Vagina (tissue), 2 donors: ENCODE measurements at regions not wholly inside any gene's neighbourhood (a gene's known extent, or its start where the extent isn't known, plus 50 kb on each side); places are given as distances from the start of the nearest gene placed in this dataset.

Experiments
- DNase-seq, 2 donors: peaks; one replicate each; pipeline ENCODE4 v3.0.0-alpha.2; 2017; ENCODE audit errors: extremely low spot score in 2 of 2
- H3K27ac ChIP-seq: fragments of 200-600 bp; sonication (generic); one replicate; pipeline ENCODE4 v1.5.1; 2019
- H3K27me3 ChIP-seq: fragments of 200-600 bp; sonication (generic); one replicate; pipeline ENCODE4 v1.5.1; 2019
- H3K36me3 ChIP-seq, 2 donors: fragments of 200-600 bp; sonication (generic); one replicate each; pipeline ENCODE4 v1.5.1; 2017 to 2019
- H3K4me1 ChIP-seq: fragments of 200-600 bp; sonication (generic); one replicate; pipeline ENCODE4 v1.5.1; 2019
- H3K4me3 ChIP-seq, 2 donors: fragments of 200-600 bp; sonication (generic); 1 replicate in 1 of 2; 2 replicates in 1 of 2; pipeline ENCODE4 v1.5.1; 2016 to 2019
- H3K9me3 ChIP-seq: fragments of 200-600 bp; sonication (generic); one replicate; pipeline ENCODE4 v1.5.1; 2019
- POLR2A ChIP-seq, 2 donors: fragments of 450-650 bp; IDR thresholded peaks; one replicate each; pipeline ENCODE4 v1.6.1; 2017; ENCODE audit warnings: antibody characterized with exemption in 2 of 2, mild to moderate bottlenecking in 2 of 2, moderate library complexity in 2 of 2
- POLR2AphosphoS5 ChIP-seq, 2 donors: sonication (generic); formaldehyde crosslinking; IDR thresholded peaks; one replicate each; pipeline ENCODE4 v1.9.0; 2017; ENCODE audit warnings: antibody characterized with exemption in 2 of 2, mild to moderate bottlenecking in 2 of 2, low read depth in 1 of 2; ENCODE audit not compliant: insufficient read depth in 1 of 2
- intact Hi-C: fragments of 100-400 bp; cut with DNase I; formaldehyde crosslinking; loops from one replicate; pipeline ENCODE4 v1.15.1; 2023
- TF ChIP-seq, protein P1 (sequence below), 3 experiments: fragments of 450-650 bp in 2 of 3; fragments of 200-600 bp in 1 of 3; sonication (generic) in 1 of 3; IDR thresholded peaks; one replicate each; pipeline ENCODE4 v1.5.1; 2017 to 2019; ENCODE audit warnings: antibody characterized with exemption in 3 of 3, mild to moderate bottlenecking in 2 of 3, moderate library complexity in 2 of 3

GRCh38 chr11:8831861-8832260, 79.1 kb upstream of the AKIP1 start:
- Histone ChIP-seq H3K27me3 (no peaks in the 10 kb centered on the region), H3K4me1 (peaks cover 13% of the 10 kb centered on the region), H3K36me3 (no peaks in the 10 kb centered on the region), H3K9me3 (no peaks in the 10 kb centered on the region), H3K4me3 (no peak overlapping the region), H3K27ac (no peak overlapping the region)
- no peak for DNase-seq
- intact Hi-C loops = no loop called here
- TF ChIP-seq POLR2AphosphoS5 (IDR thresholded peaks at IDR 0.05; ENCODE audit: insufficient read depth in 1 of 2, low read depth in 1 of 2) (no peak), POLR2A (IDR thresholded peaks at IDR 0.05) (no peak)
- TF ChIP-seq, protein P1, sequence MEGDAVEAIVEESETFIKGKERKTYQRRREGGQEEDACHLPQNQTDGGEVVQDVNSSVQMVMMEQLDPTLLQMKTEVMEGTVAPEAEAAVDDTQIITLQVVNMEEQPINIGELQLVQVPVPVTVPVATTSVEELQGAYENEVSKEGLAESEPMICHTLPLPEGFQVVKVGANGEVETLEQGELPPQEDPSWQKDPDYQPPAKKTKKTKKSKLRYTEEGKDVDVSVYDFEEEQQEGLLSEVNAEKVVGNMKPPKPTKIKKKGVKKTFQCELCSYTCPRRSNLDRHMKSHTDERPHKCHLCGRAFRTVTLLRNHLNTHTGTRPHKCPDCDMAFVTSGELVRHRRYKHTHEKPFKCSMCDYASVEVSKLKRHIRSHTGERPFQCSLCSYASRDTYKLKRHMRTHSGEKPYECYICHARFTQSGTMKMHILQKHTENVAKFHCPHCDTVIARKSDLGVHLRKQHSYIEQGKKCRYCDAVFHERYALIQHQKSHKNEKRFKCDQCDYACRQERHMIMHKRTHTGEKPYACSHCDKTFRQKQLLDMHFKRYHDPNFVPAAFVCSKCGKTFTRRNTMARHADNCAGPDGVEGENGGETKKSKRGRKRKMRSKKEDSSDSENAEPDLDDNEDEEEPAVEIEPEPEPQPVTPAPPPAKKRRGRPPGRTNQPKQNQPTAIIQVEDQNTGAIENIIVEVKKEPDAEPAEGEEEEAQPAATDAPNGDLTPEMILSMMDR (IDR thresholded peaks at IDR 0.05) = no peak

DNA sequence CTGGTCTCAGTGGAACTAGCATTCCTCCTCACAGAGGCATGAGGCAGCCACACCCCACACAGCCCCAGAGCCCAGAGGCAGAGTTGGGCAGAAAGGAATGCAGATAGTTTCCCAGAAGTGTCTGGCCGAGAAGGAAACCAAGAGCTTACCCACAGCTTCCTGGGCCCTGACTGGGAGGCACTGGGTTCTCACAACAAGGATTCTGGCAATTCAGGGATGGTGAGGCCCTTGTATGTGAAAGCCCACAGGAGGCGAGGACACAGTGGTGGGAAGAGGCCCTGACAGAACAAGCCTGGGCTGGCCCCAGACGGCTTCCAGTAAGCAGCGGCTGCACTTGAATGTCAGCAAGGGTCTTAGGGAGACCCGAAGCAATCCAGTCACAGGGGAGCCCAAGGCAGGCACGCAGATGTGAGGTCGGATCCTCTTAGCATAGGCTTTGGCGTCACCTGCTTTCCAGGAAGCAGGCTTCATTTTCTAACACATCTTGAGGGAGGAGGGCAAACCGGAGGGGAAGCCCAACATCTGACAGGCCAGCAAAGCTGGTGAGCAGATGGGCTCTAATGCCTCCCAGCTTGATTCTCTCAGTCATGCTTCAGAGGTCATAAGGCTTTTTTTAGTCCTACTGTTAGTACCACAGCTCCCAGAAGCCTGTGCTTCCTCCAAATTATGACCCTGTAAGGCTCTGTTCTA, 78.3 kb upstream of the AKIP1 start:
- H3K27ac ChIP-seq = peak overlapping the region; percentile 37
- no peak overlapping the region for H3K4me3 ChIP-seq
- DNase-seq = no peak
- no peaks in the 10 kb centered on the region for H3K27me3 ChIP-seq
- intact Hi-C loops = no loop called here
- TF ChIP-seq POLR2AphosphoS5 (IDR thresholded peaks at IDR 0.05; ENCODE audit: insufficient read depth in 1 of 2, low read depth in 1 of 2) (no peak), POLR2A (IDR thresholded peaks at IDR 0.05) (no peak)
- TF ChIP-seq, protein P1 (IDR thresholded peaks at IDR 0.05) = no peak
- no peaks in the 10 kb centered on the region for H3K36me3 ChIP-seq
- peaks cover 17% of the 10 kb centered on the region for H3K4me1 ChIP-seq
- no peaks in the 10 kb centered on the region for H3K9me3 ChIP-seq

DNA sequence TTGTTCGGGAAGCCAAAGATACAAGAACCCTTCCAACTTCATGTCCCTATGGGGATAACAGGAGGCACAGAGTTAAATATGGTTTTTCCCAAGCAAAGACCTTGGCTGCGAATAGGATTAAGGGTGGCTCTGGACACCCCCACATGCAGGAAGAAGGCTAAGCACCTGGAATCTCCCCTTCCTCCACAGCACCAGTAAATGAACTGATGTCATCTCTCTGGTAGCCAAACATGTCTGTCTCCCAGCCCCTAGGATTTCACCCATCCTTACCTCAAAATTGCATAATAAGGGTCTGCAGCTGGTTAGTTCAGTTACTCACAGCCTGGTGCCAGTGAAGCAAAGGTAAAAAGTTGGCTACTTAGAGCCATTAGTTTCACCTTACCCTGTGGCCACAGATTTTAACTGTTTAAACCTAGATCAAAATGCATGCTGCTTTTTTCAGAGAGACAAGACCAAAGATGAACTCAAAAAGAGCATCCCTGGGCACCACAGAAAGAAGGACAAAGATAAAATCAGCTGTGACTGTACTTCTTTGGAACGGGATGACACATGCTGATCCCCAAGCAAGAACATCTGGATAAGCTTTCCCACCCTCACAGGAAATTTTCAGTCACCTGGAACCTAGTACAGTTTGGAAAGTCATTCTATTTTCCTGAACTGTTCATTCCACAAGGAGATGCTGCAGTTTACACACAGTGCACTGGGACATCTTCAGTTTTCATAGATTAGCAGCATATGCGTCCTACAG, 77.2 kb upstream of the AKIP1 start:
- H3K4me1 ChIP-seq = peaks cover 28% of the 10 kb centered on the region
- intact Hi-C loops = no loop called here
- H3K4me3 ChIP-seq = no peak overlapping the region
- TF ChIP-seq, protein P1 (IDR thresholded peaks at IDR 0.05) = no peak
- TF ChIP-seq POLR2A (IDR thresholded peaks at IDR 0.05) (no peak), POLR2AphosphoS5 (IDR thresholded peaks at IDR 0.05; ENCODE audit: insufficient read depth in 1 of 2, low read depth in 1 of 2) (no peak)
- H3K27ac ChIP-seq = no peak overlapping the region
- no peak for DNase-seq
- H3K27me3 ChIP-seq = no peaks in the 10 kb centered on the region
- no peaks in the 10 kb centered on the region for H3K36me3 ChIP-seq
- H3K9me3 ChIP-seq = no peaks in the 10 kb centered on the region

DNA sequence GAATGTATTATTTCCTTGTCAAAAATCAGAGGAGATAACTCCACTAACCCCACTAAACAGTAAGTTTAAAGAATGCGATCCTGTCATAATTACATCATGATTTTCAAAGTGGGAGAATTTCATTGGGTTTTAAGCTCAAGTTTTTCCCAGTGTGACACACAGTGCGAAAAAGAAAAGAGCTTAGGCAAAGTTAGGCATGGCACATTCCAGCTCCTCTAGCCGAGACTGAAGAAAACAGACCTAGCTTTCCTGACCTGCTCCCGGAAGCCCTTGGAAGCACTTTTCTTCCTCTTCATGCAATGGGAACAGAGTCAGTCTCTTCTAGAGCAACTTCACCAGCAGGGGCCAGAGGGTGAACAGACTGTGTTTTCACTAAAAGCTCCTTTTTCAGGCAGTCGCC, 76.6 kb upstream of the AKIP1 start:
- H3K4me3 ChIP-seq = no peak overlapping the region
- no peaks in the 10 kb centered on the region for H3K27me3 ChIP-seq
- H3K9me3 ChIP-seq = no peaks in the 10 kb centered on the region
- peaks cover 34% of the 10 kb centered on the region for H3K4me1 ChIP-seq
- TF ChIP-seq, protein P1 (IDR thresholded peaks at IDR 0.05) = no peak
- TF ChIP-seq POLR2AphosphoS5 (IDR thresholded peaks at IDR 0.05; ENCODE audit: insufficient read depth in 1 of 2, low read depth in 1 of 2) (no peak), POLR2A (IDR thresholded peaks at IDR 0.05) (no peak)
- H3K27ac ChIP-seq = no peak overlapping the region
- intact Hi-C loops = no loop called here
- H3K36me3 ChIP-seq = no peaks in the 10 kb centered on the region
- DNase-seq = no peak

GRCh38 chr11:8838248-8838647, 72.7 kb upstream of the AKIP1 start:
- no peak for DNase-seq
- intact Hi-C loops = no loop called here
- peaks cover 34% of the 10 kb centered on the region for H3K4me1 ChIP-seq
- TF ChIP-seq, protein P1 (IDR thresholded peaks at IDR 0.05) = no peak
- no peak for TF ChIP-seq POLR2AphosphoS5 (IDR thresholded peaks at IDR 0.05; ENCODE audit: insufficient read depth in 1 of 2, low read depth in 1 of 2)
- TF ChIP-seq POLR2A (IDR thresholded peaks at IDR 0.05) = no peak
- no peak overlapping the region for H3K4me3 ChIP-seq
- peak overlapping the region; percentile 44 for H3K27ac ChIP-seq
- no peaks in the 10 kb centered on the region for H3K27me3 ChIP-seq
- H3K36me3 ChIP-seq = no peaks in the 10 kb centered on the region
- H3K9me3 ChIP-seq = no peaks in the 10 kb centered on the region
